Calu3 (cell line): ENCODE measurements at regions not wholly inside any gene's neighbourhood (a gene's known extent, or its start where the extent isn't known, plus 50 kb on each side); places are given as distances from the start of the nearest gene placed in this dataset.

Source experiments
- BruUV-seq: library from RNA; stranded (reverse); fragments of 400-500 nt; replicated peaks from 2 replicates; lab custom pipeline; 2021; lab: Mats Ljungman, UMichigan
- CTCF ChIA-PET: fragments of 300-600 bp; sonication (Branson Sonifier 250); formaldehyde crosslinking; loops from one replicate; lab custom pipeline; 2022; ENCODE audit warnings: antibody characterized with exemption; lab: Charles Lee
- DNase-seq: peaks from one replicate; pipeline ENCODE4 v3.0.0; 2022
- H3K27ac Mint-ChIP-seq: one replicate; pipeline ENCODE4 v1.8.0; 2022; ENCODE audit warnings: mixed read lengths; ENCODE audit not compliant: unreplicated experiment
- H3K27me3 Mint-ChIP-seq: one replicate; pipeline ENCODE4 v1.8.0; 2022; ENCODE audit warnings: mixed read lengths; ENCODE audit not compliant: unreplicated experiment
- H3K36me3 Mint-ChIP-seq: one replicate; pipeline ENCODE4 v1.8.0; 2022; ENCODE audit warnings: mild to moderate bottlenecking, moderate library complexity, mixed read lengths; ENCODE audit not compliant: insufficient read depth, unreplicated experiment
- H3K4me1 Mint-ChIP-seq: one replicate; pipeline ENCODE4 v1.8.0; 2022; ENCODE audit warnings: mild to moderate bottlenecking, low read depth, mixed read lengths; ENCODE audit not compliant: unreplicated experiment
- H3K4me3 Mint-ChIP-seq: one replicate; pipeline ENCODE4 v1.8.0; 2022; ENCODE audit warnings: mild to moderate bottlenecking, low read depth, moderate library complexity, mixed read lengths; ENCODE audit not compliant: unreplicated experiment
- H3K9me3 Mint-ChIP-seq: one replicate; pipeline ENCODE4 v1.8.0; 2022; ENCODE audit warnings: low read depth, mixed read lengths; ENCODE audit not compliant: unreplicated experiment
- intact Hi-C: fragments of 100-400 bp; cut with micrococcal nuclease; formaldehyde crosslinking; loops from one replicate; pipeline ENCODE4 v1.10.0; 2022; ENCODE audit not compliant: unreplicated experiment
- TF ChIP-seq, protein P1 (sequence below): fragments of 200-600 bp; IDR thresholded peaks from one replicate; pipeline ENCODE4 v1.8.0; 2022; ENCODE audit warnings: antibody characterized with exemption; ENCODE audit not compliant: unreplicated experiment

DNA sequence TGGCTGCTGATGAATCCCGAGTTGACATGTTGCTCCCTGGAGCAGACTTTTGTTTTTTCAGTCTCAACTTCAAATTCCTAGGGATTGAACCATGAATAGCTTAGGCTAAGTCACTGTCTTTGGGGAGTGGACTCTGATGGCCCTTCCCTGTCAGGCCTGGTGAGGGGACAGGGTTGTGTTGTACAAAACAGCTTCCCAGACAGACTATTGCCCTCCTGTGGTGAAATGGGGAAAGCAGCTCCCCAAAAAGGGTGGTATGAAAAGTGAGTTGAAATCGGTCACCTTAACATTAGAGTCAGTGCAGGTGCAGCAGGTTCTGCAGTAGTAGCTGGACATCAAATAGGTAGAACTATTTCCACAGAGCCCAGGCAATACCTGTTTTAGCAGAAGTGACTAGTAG is 775.6 kb downstream of the ROBO2 start:
- no peak overlapping the region for H3K27ac Mint-ChIP-seq
- intact Hi-C loops, result loop anchor here (5.0 to 10.0 kb wide), 3 partner anchors 281 to 468 kb away; no protein-coding TSS in a partner anchor
- CTCF ChIA-PET, result interaction anchor here (0.6 kb wide), 2 partner anchors 59 to 779 kb away, joined by 3 to 4 read pairs; no protein-coding TSS in a partner anchor
- H3K9me3 Mint-ChIP-seq, result no peaks in the 10 kb centered on the region
- H3K4me1 Mint-ChIP-seq, result no peaks in the 10 kb centered on the region
- no TSS peak for BruUV-seq
- no peaks in the 10 kb centered on the region for H3K36me3 Mint-ChIP-seq
- H3K4me3 Mint-ChIP-seq, result no peak overlapping the region
- TF ChIP-seq, protein P1, sequence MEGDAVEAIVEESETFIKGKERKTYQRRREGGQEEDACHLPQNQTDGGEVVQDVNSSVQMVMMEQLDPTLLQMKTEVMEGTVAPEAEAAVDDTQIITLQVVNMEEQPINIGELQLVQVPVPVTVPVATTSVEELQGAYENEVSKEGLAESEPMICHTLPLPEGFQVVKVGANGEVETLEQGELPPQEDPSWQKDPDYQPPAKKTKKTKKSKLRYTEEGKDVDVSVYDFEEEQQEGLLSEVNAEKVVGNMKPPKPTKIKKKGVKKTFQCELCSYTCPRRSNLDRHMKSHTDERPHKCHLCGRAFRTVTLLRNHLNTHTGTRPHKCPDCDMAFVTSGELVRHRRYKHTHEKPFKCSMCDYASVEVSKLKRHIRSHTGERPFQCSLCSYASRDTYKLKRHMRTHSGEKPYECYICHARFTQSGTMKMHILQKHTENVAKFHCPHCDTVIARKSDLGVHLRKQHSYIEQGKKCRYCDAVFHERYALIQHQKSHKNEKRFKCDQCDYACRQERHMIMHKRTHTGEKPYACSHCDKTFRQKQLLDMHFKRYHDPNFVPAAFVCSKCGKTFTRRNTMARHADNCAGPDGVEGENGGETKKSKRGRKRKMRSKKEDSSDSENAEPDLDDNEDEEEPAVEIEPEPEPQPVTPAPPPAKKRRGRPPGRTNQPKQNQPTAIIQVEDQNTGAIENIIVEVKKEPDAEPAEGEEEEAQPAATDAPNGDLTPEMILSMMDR, result peak; percentile 41
- DNase-seq, result peak; percentile 45
- no peaks in the 10 kb centered on the region for H3K27me3 Mint-ChIP-seq

DNA sequence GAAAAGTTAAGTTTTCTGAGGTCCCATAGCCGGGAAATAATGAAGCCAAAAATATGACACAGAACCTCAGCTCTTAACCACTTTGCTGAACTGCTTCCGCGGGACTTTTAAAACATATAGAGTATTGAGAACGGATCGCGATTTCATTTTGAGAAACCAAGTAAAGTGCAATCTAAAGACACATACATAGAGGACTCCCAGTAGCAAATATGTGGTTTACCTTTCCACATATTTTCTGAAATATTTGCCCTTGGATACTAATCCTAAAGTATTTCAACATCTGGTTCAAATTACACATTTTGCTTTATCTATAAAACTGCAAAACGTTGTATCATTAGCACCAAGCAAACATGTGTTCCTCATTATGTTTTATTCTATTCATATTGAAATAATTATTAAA is 776.5 kb downstream of the ROBO2 start:
- H3K4me1 Mint-ChIP-seq, result no peaks in the 10 kb centered on the region
- DNase-seq, result no peak
- H3K9me3 Mint-ChIP-seq, result no peaks in the 10 kb centered on the region
- intact Hi-C loops, result loop anchor here (5.0 to 10.0 kb wide), 3 partner anchors 282 to 469 kb away; no protein-coding TSS in a partner anchor
- no peak overlapping the region for H3K27ac Mint-ChIP-seq
- no peaks in the 10 kb centered on the region for H3K27me3 Mint-ChIP-seq
- BruUV-seq, result no TSS peak
- CTCF ChIA-PET, result no interaction called here
- H3K4me3 Mint-ChIP-seq, result no peak overlapping the region
- no peaks in the 10 kb centered on the region for H3K36me3 Mint-ChIP-seq
- TF ChIP-seq, protein P1, result no peak

DNA sequence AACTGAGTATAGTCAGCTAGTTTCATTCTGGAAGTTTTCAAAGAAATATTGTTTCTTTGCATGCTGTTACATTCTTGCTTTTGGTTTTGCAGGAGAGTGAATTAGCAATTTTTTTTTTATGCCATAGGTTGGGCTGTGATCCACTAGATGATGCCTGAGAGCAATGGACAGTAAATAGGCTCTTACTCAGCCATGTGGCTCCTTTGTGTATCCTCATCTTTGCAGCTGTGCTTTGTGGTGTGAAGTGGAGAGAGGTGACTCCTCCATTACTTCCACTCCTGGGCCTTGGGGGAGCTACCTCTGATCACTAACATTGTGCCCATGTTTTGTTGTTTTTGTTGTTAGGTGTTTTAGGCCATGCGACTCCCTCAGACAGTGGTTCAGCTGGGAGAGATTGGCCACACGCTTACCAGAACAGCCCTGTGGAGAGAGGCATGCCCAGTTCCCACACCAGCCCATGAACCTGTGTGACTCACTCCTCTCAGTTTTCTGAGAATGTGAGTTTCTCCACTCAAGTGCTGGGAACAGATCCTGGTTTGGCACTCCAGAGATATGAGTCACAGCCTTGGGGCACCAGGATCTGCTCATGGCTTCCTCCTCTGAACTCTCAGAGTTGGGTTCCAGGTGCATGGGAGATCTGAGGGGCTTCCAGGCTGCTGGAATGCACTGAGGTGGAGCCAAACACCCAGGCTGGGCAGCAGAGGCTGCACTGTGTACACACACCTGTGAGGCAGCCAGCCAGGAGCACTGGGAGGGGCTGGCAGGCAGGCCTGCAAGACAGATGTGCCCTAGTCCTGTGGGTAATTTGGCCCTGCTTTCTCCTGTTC is 785.3 kb downstream of the ROBO2 start:
- Mint-ChIP-seq H3K4me1 (peaks cover 19% of the 10 kb centered on the region), H3K36me3 (peaks cover 7% of the 10 kb centered on the region), H3K4me3 (no peak overlapping the region), H3K27ac (peak overlapping the region; percentile 88), H3K27me3 (no peaks in the 10 kb centered on the region), H3K9me3 (no peaks in the 10 kb centered on the region)
- no TSS peak for BruUV-seq
- peak; percentile 78 for DNase-seq
- TF ChIP-seq, protein P1, result no peak
- intact Hi-C loops, result loop anchor here (5.0 kb wide), 1 partner anchor 377 kb away; no protein-coding TSS in a partner anchor
- CTCF ChIA-PET, result interaction anchor here (0.9 kb wide), 1 partner anchor 103 kb away, joined by 3 read pairs; no protein-coding TSS in a partner anchor

DNA sequence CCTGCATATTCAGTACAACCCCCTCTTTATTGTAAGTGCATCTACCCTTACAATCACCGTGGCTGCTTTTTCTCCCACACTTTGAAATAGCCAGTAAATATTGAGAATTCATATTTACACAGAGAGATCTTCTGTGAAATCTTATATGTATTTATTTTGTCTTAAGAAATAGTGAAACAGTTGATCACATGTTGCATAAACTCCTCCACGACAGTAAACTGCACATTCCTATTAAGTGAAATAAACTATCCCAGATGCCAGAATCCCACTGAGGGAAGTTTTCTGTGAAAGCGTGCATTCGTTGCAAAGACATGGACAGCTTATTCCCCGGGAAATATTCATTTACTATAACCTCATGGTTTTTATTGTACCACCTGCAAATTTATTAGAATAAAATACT is 796.0 kb downstream of the ROBO2 start:
- Mint-ChIP-seq H3K4me1 (no peaks in the 10 kb centered on the region), H3K27me3 (no peaks in the 10 kb centered on the region), H3K9me3 (no peaks in the 10 kb centered on the region), H3K27ac (no peak overlapping the region), H3K4me3 (no peak overlapping the region), H3K36me3 (no peaks in the 10 kb centered on the region)
- CTCF ChIA-PET, result no interaction called here
- intact Hi-C loops, result no loop called here
- no peak for DNase-seq
- BruUV-seq, result no TSS peak
- TF ChIP-seq, protein P1, result no peak
